ENCODE measurements at regions not wholly inside any gene's neighbourhood (a gene's known extent, or its start where the extent isn't known, plus 50 kb on each side); places are given as distances from the start of the nearest gene placed in this dataset.
A peak's percentile ranks its signal among the peaks of the same experiment; 100 is the strongest.

- no peak for DNase-seq (ENCODE audit: low read depth, low spot score)
Measured at GRCh38 chr2:14684516-14684915, 52.0 kb downstream of the LRATD1 start.

- no peak for DNase-seq (ENCODE audit: low read depth, low spot score)
Measured at GRCh38 chr2:14690926-14691325, 58.4 kb downstream of the LRATD1 start.

GRCh38 chr2:14693874-14694273 is 61.4 kb downstream of the LRATD1 start:
- no peak for DNase-seq (ENCODE audit: low read depth, low spot score)

DNA sequence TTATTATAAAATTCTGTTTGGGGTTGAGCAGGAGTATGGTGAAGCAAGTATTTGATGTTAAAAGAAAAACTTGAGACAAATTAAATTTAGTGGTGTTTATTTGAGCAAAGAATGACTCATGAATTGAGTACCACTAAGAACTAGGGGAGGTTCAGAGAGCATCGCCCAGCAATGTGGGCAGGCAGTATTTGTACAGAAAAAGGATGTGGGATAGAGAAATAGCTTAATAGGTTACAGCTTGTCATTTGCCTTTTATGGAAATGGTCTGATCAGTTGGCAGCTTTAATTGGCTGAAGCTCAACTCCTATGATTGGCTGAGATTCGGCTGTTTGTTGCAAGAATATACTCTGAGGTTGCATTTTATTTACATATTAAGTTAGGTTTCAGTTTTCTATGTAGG is 68.2 kb downstream of the LRATD1 start:
- peak; percentile 70 for DNase-seq (ENCODE audit: low read depth, low spot score)

DNA sequence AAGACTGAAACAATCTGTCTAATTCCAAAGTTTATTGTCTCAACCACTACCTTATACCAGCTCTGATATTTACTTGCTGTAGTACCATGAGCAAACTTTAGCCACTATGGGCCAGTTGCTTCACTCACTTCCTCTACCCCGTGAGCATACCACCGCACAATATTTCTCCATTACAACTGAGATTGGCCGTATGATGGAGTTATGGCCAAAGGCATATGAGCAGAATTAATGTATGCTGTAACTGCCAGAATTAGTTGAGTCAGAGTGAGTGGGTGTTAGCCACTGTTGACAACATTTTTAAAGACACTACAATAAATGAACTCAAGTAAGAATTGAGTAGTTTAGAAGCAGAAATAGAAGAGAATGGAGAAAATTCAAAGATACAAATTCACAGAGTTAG is 69.7 kb downstream of the LRATD1 start:
- no peak for DNase-seq (ENCODE audit: low read depth, low spot score)

DNA sequence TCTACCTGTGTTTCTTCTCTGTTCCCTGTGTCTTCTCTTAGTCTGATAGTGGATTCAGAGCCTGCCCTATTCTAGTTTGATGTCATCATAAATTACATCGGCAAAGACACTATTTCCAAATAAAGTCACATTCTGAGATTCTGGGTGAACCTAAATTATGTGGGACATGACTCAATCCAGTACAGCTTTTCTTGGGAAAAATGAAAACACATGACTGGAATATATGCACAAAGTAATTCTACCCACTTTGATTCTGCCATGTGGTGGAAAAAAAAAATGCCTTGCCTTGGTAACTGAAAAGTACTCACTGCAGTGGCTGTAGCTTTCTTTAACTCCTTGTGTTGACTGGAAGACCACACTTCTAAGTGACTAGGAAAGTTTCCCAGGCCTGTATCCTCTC is 73.7 kb downstream of the LRATD1 start:
- no peak for DNase-seq (ENCODE audit: low read depth, low spot score)

GRCh38 chr2:14712111-14712510 is 79.6 kb downstream of the LRATD1 start:
- no peak for DNase-seq (ENCODE audit: low read depth, low spot score)

GRCh38 chr2:14713248-14713647 is 80.7 kb downstream of the LRATD1 start:
- DNase-seq (ENCODE audit: low read depth, low spot score), result no peak

DNA sequence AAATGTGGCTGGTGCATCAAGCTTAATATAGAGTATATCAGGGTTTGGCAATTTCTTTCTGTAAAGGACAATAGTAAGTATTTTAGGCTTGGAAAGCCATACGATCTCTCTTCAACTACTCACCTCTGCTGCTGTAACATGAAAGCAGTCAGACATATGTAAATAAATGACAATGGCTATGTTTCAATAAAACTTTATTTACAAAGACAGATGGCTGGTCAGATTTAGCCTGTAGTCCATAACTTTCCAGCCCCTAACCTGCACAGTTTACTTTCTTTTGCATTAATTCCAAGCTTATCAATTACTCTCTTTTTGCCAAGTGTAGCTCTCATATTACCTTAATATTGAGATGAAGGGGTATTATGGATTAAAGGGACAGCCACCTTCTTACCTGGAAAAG is 83.1 kb downstream of the LRATD1 start:
- no peak for DNase-seq (ENCODE audit: low read depth, low spot score)

DNA sequence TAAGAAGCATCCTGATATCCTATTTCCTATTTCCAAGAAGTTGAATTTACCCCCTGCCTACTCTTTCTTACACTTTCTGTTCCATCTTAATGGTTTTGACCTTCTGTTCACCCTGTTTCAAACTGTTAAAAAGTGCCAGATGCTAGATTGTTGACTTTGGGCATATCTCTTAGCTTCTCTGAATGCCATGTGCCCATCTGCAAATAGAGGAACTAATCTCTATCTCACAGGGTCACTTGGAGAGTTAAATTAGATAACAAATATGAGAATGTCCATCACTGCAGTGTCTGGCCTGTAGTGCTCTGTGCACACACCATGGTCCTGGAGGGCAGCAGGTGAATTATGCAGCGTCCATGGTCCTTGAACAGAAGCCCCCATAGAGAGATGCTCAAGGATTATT is 83.8 kb downstream of the LRATD1 start:
- no peak for DNase-seq (ENCODE audit: low read depth, low spot score)

GRCh38 chr2:14717131-14717530 is 84.6 kb downstream of the LRATD1 start:
- DNase-seq (ENCODE audit: low read depth, low spot score), result no peak

- peak; percentile 23 for DNase-seq (ENCODE audit: low read depth, low spot score)
Measured at GRCh38 chr2:14720319-14720718, 87.8 kb downstream of the LRATD1 start.

DNA sequence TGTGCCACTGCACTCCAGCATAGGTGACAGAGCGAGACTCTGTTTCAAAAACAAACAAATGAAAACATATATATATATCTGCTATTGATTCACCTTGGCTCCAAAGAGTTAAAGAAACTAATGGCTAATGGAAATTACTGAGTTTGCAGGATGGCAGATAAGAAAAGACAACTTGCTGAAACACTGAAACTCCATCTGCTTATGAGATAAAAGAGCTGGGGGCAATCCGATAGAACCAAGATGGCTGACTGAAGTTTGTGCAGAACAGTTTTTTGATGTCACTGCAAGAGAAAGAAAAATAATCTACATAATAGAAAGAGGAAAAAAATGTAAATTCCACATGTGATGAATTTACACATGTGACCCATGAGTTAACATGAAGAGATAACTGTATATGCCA is 88.2 kb downstream of the LRATD1 start:
- DNase-seq (ENCODE audit: low read depth, low spot score), result no peak

GRCh38 chr2:14722904-14723570 is 90.5 kb downstream of the LRATD1 start:
- DNase-seq (ENCODE audit: low read depth, low spot score), result no peak

- no peak for DNase-seq (ENCODE audit: low read depth, low spot score)
Measured at GRCh38 chr2:14723684-14724083, 91.2 kb downstream of the LRATD1 start.

DNA sequence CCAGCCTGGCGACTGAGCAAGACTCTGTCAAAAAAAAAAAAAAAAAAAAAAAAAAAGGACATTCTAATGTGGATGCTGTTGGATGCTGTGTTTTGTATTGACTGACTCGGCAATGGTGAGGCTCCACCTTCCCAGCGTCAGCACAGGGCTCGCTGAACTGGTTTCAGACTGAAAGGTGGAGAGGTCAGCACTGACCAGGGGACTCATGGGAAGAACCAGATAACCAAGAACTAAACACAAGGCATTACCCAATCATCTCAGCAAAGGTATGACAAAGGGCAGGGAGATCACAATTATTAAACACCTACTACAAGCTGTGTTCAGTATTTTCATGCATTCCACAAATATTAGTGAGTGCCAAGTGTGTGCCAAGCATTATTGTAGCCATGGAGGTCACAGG is 103.2 kb downstream of the LRATD1 start:
- no peak for DNase-seq (ENCODE audit: low read depth, low spot score)

- DNase-seq (ENCODE audit: low read depth, low spot score), result no peak
Measured at GRCh38 chr2:14737201-14737600, 104.7 kb downstream of the LRATD1 start.

DNA sequence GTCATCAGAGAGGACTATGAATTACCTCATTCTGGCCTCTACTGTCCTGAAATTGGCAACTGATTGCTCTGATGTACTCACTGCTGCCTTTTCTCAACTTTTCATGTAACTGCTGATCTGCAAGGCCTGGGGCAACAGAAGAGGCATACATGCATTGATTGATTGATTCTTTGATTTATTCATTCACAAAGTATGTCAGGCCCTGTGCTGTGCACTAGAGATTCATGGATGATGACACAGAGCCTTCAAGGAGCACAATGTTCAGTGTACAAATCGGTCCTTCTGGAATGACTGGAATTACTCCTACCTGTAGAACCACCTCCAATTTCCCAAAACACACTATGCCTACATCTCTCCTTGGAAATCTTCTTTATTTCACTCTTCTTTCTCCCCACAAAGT is 111.3 kb downstream of the LRATD1 start:
- DNase-seq (ENCODE audit: low read depth, low spot score), result no peak

DNA sequence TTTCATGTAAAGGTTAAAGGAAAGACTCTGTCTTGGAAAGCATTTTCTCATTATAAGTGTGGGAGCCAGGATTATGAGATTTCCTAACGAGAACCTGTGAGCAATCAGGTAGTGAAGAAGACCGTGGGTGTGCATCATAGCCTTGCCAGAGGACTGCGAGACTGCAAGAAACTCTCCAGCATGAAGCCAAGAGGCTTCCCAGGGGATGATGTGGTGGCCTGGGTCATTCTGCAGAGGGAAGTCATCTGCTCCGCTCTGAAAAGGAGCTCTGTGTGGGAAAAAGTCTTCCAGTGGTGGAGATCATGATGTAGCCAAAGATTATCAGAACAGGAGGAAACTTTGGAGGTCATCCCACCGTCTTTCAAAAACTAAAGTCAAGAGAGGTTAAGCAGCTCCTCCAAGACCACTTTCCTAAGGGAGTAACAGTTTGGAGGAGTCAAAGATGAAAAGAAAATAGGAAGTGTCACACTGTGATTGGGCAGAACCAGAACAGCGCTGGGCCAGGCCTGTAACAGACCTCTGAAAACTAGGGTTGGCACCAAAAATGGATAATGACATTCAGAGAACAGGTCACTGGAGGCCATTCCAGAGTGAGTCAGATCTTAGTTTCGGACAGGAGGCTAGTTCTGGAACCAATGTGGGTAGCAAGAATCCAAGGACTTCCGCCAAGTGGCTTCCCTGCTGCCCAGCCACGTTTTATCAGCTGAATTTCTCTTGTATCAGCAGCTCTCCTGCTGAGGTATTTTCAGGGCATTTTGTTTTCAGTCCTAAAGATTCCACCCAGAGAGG is 113.0 kb downstream of the LRATD1 start:
- DNase-seq (ENCODE audit: low read depth, low spot score), result peak; percentile 72

GRCh38 chr2:14746133-14746532 is 113.6 kb downstream of the LRATD1 start:
- no peak for DNase-seq (ENCODE audit: low read depth, low spot score)

DNA sequence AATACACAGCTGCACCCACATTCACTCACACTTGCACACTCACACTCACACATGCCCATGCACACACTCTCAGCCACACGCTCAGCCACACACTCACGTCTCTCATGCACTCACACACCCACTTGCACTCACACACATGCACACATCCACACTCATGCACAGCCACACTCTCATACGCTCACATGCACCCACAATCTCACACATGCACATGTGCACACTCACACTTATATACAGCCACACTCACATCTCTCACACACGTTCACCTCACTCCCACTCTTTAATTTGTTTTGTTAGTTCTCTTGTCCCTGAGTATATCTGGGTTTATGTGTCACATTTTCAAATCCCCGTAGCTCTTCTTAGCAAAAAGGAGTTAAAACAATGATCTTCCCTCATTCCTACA is 114.9 kb downstream of the LRATD1 start:
- DNase-seq (ENCODE audit: low read depth, low spot score), result no peak

- DNase-seq (ENCODE audit: low read depth, low spot score), result peak; percentile 41
Measured at GRCh38 chr2:14749884-14750283, 117.4 kb downstream of the LRATD1 start.

GRCh38 chr2:14750433-14750832 is 117.9 kb downstream of the LRATD1 start:
- no peak for DNase-seq (ENCODE audit: low read depth, low spot score)

All from astrocyte of the hippocampus (primary cell).